Activated naive CD4-positive, alpha-beta T cell treated with Interleukin-2 at 50 U/mL for 16 hours (primary cell): ENCODE measurements at regions not wholly inside any gene's neighbourhood (a gene's known extent, or its start where the extent isn't known, plus 50 kb on each side); places are given as distances from the start of the nearest gene placed in this dataset.

Experiments used
- DNase-seq: peaks from one replicate; pipeline ENCODE4 v3.0.0-alpha.2; 2020

GRCh38 chrX:69024931-69025330 lies 140.3 kb downstream of the PJA1 start:
- DNase-seq: no peak

GRCh38 chrX:69024161-69024736 lies 141.0 kb downstream of the PJA1 start:
- no peak for DNase-seq

- no peak for DNase-seq
Observed at GRCh38 chrX:69022430-69022829, 142.8 kb downstream of the PJA1 start.

GRCh38 chrX:69021141-69021960 lies 143.9 kb downstream of the PJA1 start:
- DNase-seq: no peak

- no peak for DNase-seq
Observed at GRCh38 chrX:69020316-69020715, 144.9 kb downstream of the PJA1 start.

- no peak for DNase-seq
Observed at GRCh38 chrX:69019073-69019890, 146.0 kb downstream of the PJA1 start.

GRCh38 chrX:69018416-69019072 lies 146.7 kb downstream of the PJA1 start:
- DNase-seq: no peak

- no peak for DNase-seq
Observed at GRCh38 chrX:69016293-69016941, 148.8 kb downstream of the PJA1 start.

- no peak for DNase-seq
Observed at GRCh38 chrX:69015564-69016292, 149.5 kb downstream of the PJA1 start.

- no peak for DNase-seq
Observed at GRCh38 chrX:69015156-69015555, 150.1 kb downstream of the PJA1 start.

GRCh38 chrX:69014200-69014599 lies 151.1 kb downstream of the PJA1 start:
- no peak for DNase-seq

GRCh38 chrX:69010339-69010738 lies 154.9 kb downstream of the PJA1 start:
- no peak for DNase-seq

GRCh38 chrX:69000877-69001276 lies 164.4 kb downstream of the PJA1 start:
- DNase-seq: no peak

GRCh38 chrX:68999931-69000330 lies 165.3 kb downstream of the PJA1 start:
- DNase-seq: no peak

GRCh38 chrX:68999356-68999755 lies 165.9 kb downstream of the PJA1 start:
- no peak for DNase-seq

GRCh38 chrX:68998716-68999115 lies 166.5 kb downstream of the PJA1 start:
- no peak for DNase-seq

- no peak for DNase-seq
Observed at GRCh38 chrX:68997911-68998310, 167.3 kb downstream of the PJA1 start.

GRCh38 chrX:68997511-68997910 lies 167.7 kb downstream of the PJA1 start:
- DNase-seq: no peak

- DNase-seq: no peak
Observed at GRCh38 chrX:68995780-68996551, 167.1 kb downstream of the EFNB1 start.

- no peak for DNase-seq
Observed at GRCh38 chrX:68995386-68995779, 166.6 kb downstream of the EFNB1 start.

- no peak for DNase-seq
Observed at GRCh38 chrX:68994891-68995255, 166.1 kb downstream of the EFNB1 start.
